H1 (cell line): ENCODE measurements at regions not wholly inside any gene's neighbourhood (a gene's known extent, or its start where the extent isn't known, plus 50 kb on each side); places are given as distances from the start of the nearest gene placed in this dataset.

Experiments used
- ATF2 ChIP-seq: IDR thresholded peaks from 2 replicates; pipeline ENCODE4 v1.6.1; 2012; ENCODE audit warnings: low read length, inconsistent platforms
- ATF3 ChIP-seq: IDR thresholded peaks from 2 replicates; pipeline ENCODE4 v1.6.1; 2011; ENCODE audit warnings: low read depth, mild to moderate bottlenecking, low read length; ENCODE audit not compliant: insufficient read depth
- CHD1 ChIP-seq: IDR thresholded peaks from 2 replicates; pipeline ENCODE4 v1.6.1; 2012; ENCODE audit warnings: low read depth, low read length, improper control_type of control experiment
- GABPA ChIP-seq: IDR thresholded peaks from 2 replicates; pipeline ENCODE4 v1.6.1; 2011; ENCODE audit warnings: mild to moderate bottlenecking, low read length, moderate library complexity, borderline replicate concordance; ENCODE audit not compliant: insufficient read depth
- KDM4A ChIP-seq: IDR thresholded peaks from one replicate; pipeline ENCODE4 v1.7.1; 2012; ENCODE audit warnings: low read depth, mild to moderate bottlenecking, moderate library complexity, low read length, inconsistent platforms; ENCODE audit not compliant: severe bottlenecking
- TCF12 ChIP-seq: IDR thresholded peaks from 2 replicates; pipeline ENCODE4 v1.6.1; 2011; ENCODE audit warnings: low read depth, mild to moderate bottlenecking, low read length

GRCh38 chr6:34606477-34607265, 50.5 kb upstream of the SPDEF start (continued):
- TF ChIP-seq ATF3 (no peak), KDM4A (no peak), TCF12 (no peak), ATF2 (no peak), CHD1 (no peak), GABPA (no peak)
- TF ChIP-seq, all 59 proteins: peak for 0
